B cell (primary cell): ENCODE measurements at regions not wholly inside any gene's neighbourhood (a gene's known extent, or its start where the extent isn't known, plus 50 kb on each side); places are given as distances from the start of the nearest gene placed in this dataset.

ENCODE experiments used
- ATAC-seq: fragments of 200-7000 bp; cut with Tn5 transposase; one replicate; pipeline ENCODE4 v1.10.0; 2021; ENCODE audit warnings: low read depth, mild to moderate bottlenecking, moderate number of reproducible peaks, moderate library complexity
- CTCF ChIA-PET: fragments of 350-600 bp; sonication (Branson Sonifier 250); formaldehyde crosslinking; loops from one replicate; lab custom pipeline; 2021; ENCODE audit warnings: antibody characterized with exemption, inconsistent platforms; lab: Charles Lee
- POLR2A ChIA-PET: fragments of 350-600 bp; sonication (Branson Sonifier 250); formaldehyde crosslinking; loops from one replicate; lab custom pipeline; 2021; ENCODE audit warnings: antibody characterized with exemption; lab: Charles Lee
- DNase-seq: peaks from one replicate; pipeline ENCODE4 v3.0.0; 2013
- H2AFZ ChIP-seq: 2 replicates; pipeline ENCODE4 v1.6.1; 2012; ENCODE audit warnings: mild to moderate bottlenecking, low read depth, low read length; ENCODE audit not compliant: insufficient read depth, poor library complexity, severe bottlenecking
- H3K27ac ChIP-seq, 2 donors: 1 replicate in 1 of 2; 2 replicates in 1 of 2; pipeline ENCODE4 v1.5.1; 2012 to 2013; ENCODE audit warnings: low read length in 2 of 2, mild to moderate bottlenecking in 2 of 2, moderate library complexity in 1 of 2
- H3K27me3 ChIP-seq, 4 experiments: fragments of 200-600 bp in 1 of 4; sonication (generic) in 1 of 4; replicated peaks in 1 of 4; 1 replicate in 2 of 4; 2 replicates in 2 of 4; pipeline versions ENCODE4 v1.6.1 to v1.7.0; 2013 to 2016; ENCODE audit warnings: low read length in 3 of 4, mild to moderate bottlenecking in 2 of 4, mixed read lengths in 1 of 4, moderate library complexity in 1 of 4; ENCODE audit not compliant: insufficient read depth in 4 of 4, control insufficient read depth in 3 of 4; ENCODE audit errors: control extremely low read depth in 1 of 4
- H3K36me3 ChIP-seq, 2 experiments: replicated peaks in 1 of 2; 1 replicate in 1 of 2; 2 replicates in 1 of 2; pipeline versions ENCODE4 v1.6.1 to v1.7.1; 2013; ENCODE audit warnings: low read length in 1 of 2; ENCODE audit not compliant: insufficient read depth in 2 of 2, control insufficient read depth in 1 of 2; ENCODE audit errors: control extremely low read depth in 1 of 2, extremely low read depth in 1 of 2
- H3K4me1 ChIP-seq, 2 donors: fragments of 200-600 bp in 1 of 2; sonication (generic) in 1 of 2; 1 replicate in 1 of 2; 2 replicates in 1 of 2; pipeline versions ENCODE4 v1.5.1 to v1.6.1; 2013 to 2017; ENCODE audit warnings: low read length in 2 of 2; ENCODE audit not compliant: control insufficient read depth in 2 of 2, insufficient read depth in 2 of 2
- H3K4me2 ChIP-seq: replicated peaks from 2 replicates; pipeline ENCODE3; 2012; ENCODE audit warnings: mild to moderate bottlenecking, low read depth, low read length; ENCODE audit not compliant: poor library complexity, severe bottlenecking
- H3K4me3 ChIP-seq, 5 experiments: fragments of 200-600 bp in 1 of 5; sonication (generic) in 1 of 5; 1 replicate in 3 of 5; 2 replicates in 2 of 5; pipeline versions ENCODE4 v1.5.1 to v1.7.0; 2011 to 2016; ENCODE audit warnings: low read length in 4 of 5, mild to moderate bottlenecking in 4 of 5, low read depth in 2 of 5, control low read depth in 1 of 5, moderate library complexity in 1 of 5; ENCODE audit not compliant: insufficient read depth in 1 of 5; ENCODE audit errors: control extremely low read depth in 1 of 5, extremely low read depth in 1 of 5
- H3K79me2 ChIP-seq: fragments of 200-600 bp; sonication (generic); one replicate; pipeline ENCODE4 v1.6.0; 2016; ENCODE audit warnings: low read length; ENCODE audit not compliant: control insufficient read depth, insufficient read depth
- H3K9ac ChIP-seq: fragments of 200-600 bp; sonication (generic); 2 replicates; pipeline ENCODE4 v1.6.1; 2017; ENCODE audit warnings: mild to moderate bottlenecking, low read length, moderate library complexity
- H3K9me3 ChIP-seq, 3 donors: one replicate each; pipeline versions ENCODE4 v1.6.1 to v1.7.1; 2013; ENCODE audit warnings: low read length in 2 of 3; ENCODE audit not compliant: control insufficient read depth in 2 of 3, insufficient read depth in 1 of 3; ENCODE audit errors: control extremely low read depth in 1 of 3
- H4K20me1 ChIP-seq: 2 replicates; pipeline ENCODE4 v1.6.0; 2012; ENCODE audit warnings: mild to moderate bottlenecking, low read length; ENCODE audit not compliant: insufficient read depth, control insufficient read depth, poor library complexity, severe bottlenecking
- H3K27ac Mint-ChIP-seq: one replicate; pipeline ENCODE4 v1.8.0; 2021; ENCODE audit warnings: mixed read lengths
- H3K27me3 Mint-ChIP-seq: one replicate; pipeline ENCODE4 v1.8.0; 2021; ENCODE audit warnings: mixed read lengths
- H3K4me1 Mint-ChIP-seq: one replicate; pipeline ENCODE4 v1.8.0; 2021; ENCODE audit warnings: mixed read lengths
- H3K4me3 Mint-ChIP-seq: one replicate; pipeline ENCODE4 v1.8.0; 2021; ENCODE audit warnings: mixed read lengths
- H3K9me3 Mint-ChIP-seq: one replicate; pipeline ENCODE4 v1.8.0; 2022; ENCODE audit warnings: mixed read lengths; ENCODE audit not compliant: insufficient read depth
- EZH2 ChIP-seq: IDR thresholded peaks from 2 replicates; pipeline ENCODE4 v1.6.1; 2012; ENCODE audit warnings: borderline replicate concordance, low read depth, mild to moderate bottlenecking, moderate library complexity, low read length; ENCODE audit not compliant: insufficient read depth, poor library complexity, severe bottlenecking
- WGBS: methylation state at CpG from one replicate; pipeline ENCODE4 v1.1.5; 2013; ENCODE audit warnings: missing lambda C conversion rate; ENCODE audit not compliant: insufficient coverage; 5-methylcytosine and 5-hydroxymethylcytosine counted together
- intact Hi-C: fragments of 100-400 bp; cut with micrococcal nuclease; formaldehyde crosslinking; loops from one replicate; pipeline ENCODE4 v1.10.0; 2022
- TF ChIP-seq, protein P1 (sequence below): fragments of 200-600 bp; IDR thresholded peaks from one replicate; pipeline ENCODE4 v1.8.0; 2022; ENCODE audit warnings: antibody characterized with exemption, mild to moderate bottlenecking

DNA sequence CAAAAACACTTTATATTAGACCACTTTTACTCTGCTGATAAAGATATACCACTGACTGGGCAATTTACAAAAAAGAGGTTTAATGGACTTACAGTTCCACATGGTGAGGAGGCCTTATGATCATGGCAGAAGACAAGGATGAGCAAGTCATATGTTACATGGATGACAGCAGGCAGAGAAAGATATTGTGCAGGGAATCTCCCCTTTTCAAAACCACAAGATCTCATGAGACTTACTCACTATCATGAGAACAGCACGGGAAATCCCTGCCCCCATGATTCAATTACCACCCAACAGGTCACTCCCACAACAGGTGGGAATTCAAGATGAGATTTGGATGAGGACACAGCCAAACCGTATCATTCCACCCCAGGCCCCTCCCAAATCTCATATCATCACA, 1383.8 kb upstream of the MAP3K7 start:
- 50% methylated on average over 1 of the region's 2 CpGs for WGBS
- CTCF ChIA-PET, result no interaction called here
- Histone ChIP-seq H3K4me3 (no peak overlapping the region), H3K79me2 (no peaks in the 10 kb centered on the region), H4K20me1 (no peaks in the 10 kb centered on the region), H3K27me3 (no peaks in the 10 kb centered on the region), H2AFZ (no peak overlapping the region), H3K36me3 (no peaks in the 10 kb centered on the region), H3K27ac (no peak overlapping the region), H3K9ac (no peak overlapping the region), H3K9me3 (peaks cover 0 to 10% (median 6%) of the 10 kb centered on the region in 3 donors), H3K4me1 (no peaks in the 10 kb centered on the region), H3K4me2 (no peak overlapping the region)
- no peak for TF ChIP-seq EZH2
- TF ChIP-seq, protein P1, sequence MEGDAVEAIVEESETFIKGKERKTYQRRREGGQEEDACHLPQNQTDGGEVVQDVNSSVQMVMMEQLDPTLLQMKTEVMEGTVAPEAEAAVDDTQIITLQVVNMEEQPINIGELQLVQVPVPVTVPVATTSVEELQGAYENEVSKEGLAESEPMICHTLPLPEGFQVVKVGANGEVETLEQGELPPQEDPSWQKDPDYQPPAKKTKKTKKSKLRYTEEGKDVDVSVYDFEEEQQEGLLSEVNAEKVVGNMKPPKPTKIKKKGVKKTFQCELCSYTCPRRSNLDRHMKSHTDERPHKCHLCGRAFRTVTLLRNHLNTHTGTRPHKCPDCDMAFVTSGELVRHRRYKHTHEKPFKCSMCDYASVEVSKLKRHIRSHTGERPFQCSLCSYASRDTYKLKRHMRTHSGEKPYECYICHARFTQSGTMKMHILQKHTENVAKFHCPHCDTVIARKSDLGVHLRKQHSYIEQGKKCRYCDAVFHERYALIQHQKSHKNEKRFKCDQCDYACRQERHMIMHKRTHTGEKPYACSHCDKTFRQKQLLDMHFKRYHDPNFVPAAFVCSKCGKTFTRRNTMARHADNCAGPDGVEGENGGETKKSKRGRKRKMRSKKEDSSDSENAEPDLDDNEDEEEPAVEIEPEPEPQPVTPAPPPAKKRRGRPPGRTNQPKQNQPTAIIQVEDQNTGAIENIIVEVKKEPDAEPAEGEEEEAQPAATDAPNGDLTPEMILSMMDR, result no peak
- ATAC-seq, result no peak
- intact Hi-C loops, result no loop called here
- POLR2A ChIA-PET, result no interaction called here
- DNase-seq, result no peak
- no peaks in the 10 kb centered on the region for H3K4me1 Mint-ChIP-seq
- peaks cover 3% of the 10 kb centered on the region for H3K9me3 Mint-ChIP-seq
- no peak overlapping the region for H3K4me3 Mint-ChIP-seq
- H3K27me3 Mint-ChIP-seq, result no peaks in the 10 kb centered on the region
- no peak overlapping the region for H3K27ac Mint-ChIP-seq

DNA sequence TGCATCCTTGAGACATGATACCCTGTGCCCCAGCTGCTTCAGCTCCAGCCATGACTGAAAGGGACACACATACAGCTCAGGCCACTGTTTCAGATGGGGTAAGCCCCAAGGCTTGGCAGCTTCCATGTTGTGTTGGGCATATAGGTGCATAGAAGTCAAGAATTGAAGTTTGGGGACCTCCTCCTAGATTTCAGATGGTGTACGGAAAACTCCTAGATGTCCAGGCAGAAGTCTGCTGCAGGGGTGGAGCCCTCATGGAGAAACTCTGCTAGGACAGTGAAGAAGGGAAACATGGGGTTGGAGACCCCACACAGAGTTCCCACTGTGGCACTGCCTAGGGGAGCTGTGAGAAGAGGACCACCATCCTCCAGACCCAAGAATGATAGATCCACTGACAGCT, 1379.0 kb upstream of the MAP3K7 start:
- Histone ChIP-seq H3K9ac (no peak overlapping the region), H3K27me3 (no peaks in the 10 kb centered on the region), H2AFZ (no peak overlapping the region), H3K4me3 (no peak overlapping the region), H4K20me1 (no peaks in the 10 kb centered on the region), H3K4me2 (no peak overlapping the region), H3K27ac (no peak overlapping the region), H3K36me3 (no peaks in the 10 kb centered on the region), H3K4me1 (no peaks in the 10 kb centered on the region), H3K79me2 (no peaks in the 10 kb centered on the region), H3K9me3 (peaks cover 0 to 8% (median 8%) of the 10 kb centered on the region in 3 donors)
- intact Hi-C loops, result no loop called here
- Mint-ChIP-seq H3K27ac (no peak overlapping the region), H3K27me3 (no peaks in the 10 kb centered on the region), H3K4me1 (no peaks in the 10 kb centered on the region), H3K4me3 (no peak overlapping the region), H3K9me3 (peaks cover 6% of the 10 kb centered on the region)
- ChIA-PET CTCF (no interaction called here), POLR2A (no interaction called here)
- no peak for TF ChIP-seq EZH2
- TF ChIP-seq, protein P1, result no peak
- DNase-seq (no peak), ATAC-seq (no peak)
- 83% methylated on average over 1 of the region's 1 CpG for WGBS
